ENCODE measurements at regions not wholly inside any gene's neighbourhood (a gene's known extent, or its start where the extent isn't known, plus 50 kb on each side); places are given as distances from the start of the nearest gene placed in this dataset.

DNA sequence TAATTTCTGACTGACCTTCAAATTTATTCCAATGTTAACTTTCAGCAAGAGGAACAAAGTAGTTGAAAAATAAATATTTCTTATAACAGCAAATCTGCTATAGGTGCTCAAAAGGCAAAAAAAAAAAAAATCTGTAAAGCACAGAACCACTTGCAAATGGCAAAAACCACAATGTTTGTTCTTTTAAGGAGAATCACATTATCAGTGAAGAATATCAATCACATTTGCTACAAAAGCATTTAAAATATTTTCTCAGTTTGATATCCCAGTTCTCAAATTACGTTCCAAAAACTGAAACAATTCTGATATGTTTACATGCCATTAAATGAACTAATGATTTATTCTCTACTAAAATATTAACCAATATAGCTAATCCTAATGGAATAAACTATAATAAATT lies 163.3 kb downstream of the METTL4 start:
- Histone ChIP-seq H3K9ac (ENCODE audit: low read depth in 1 of 2, low read length in 2 of 2) (no peak overlapping the region), H3K36me3 (ENCODE audit: control insufficient read depth in 4 of 4, insufficient read depth in 3 of 4, low read depth in 1 of 4, low read length in 3 of 4) (no peaks in the 10 kb centered on the region), H3K27me3 (ENCODE audit: control insufficient read depth in 4 of 4, insufficient read depth in 4 of 4, low read length in 3 of 4) (no peaks in the 10 kb centered on the region), H3K27ac (ENCODE audit: low read depth in 1 of 2, low read length in 2 of 2) (no peak overlapping the region), H3K9me3 (ENCODE audit: control insufficient read depth in 4 of 4, low read length in 3 of 4) (no peaks in the 10 kb centered on the region), H3K4me3 (ENCODE audit: low read depth in 1 of 3, low read length in 3 of 3) (no peak overlapping the region), H3K4me1 (ENCODE audit: control insufficient read depth in 4 of 4, insufficient read depth in 4 of 4, low read length in 3 of 4) (peaks cover 0 to 5% (median 3%) of the 10 kb centered on the region in 4 donors)
- no peak for DNase-seq (ENCODE audit: low spot score)
- WGBS = 85% methylated on average over 1 of the region's 1 CpG
- TF ChIP-seq YY1 (IDR thresholded peaks at IDR 0.05) (no peak), MAX (IDR thresholded peaks at IDR 0.05) (no peak), HNF4A (conservative IDR thresholded peaks at IDR 0.05) (no peak), SP1 (IDR thresholded peaks at IDR 0.05) (no peak)

GRCh38 chr18:2409906-2410305 lies 161.4 kb downstream of the METTL4 start:
- DNase-seq (ENCODE audit: low spot score) = no peak
- Histone ChIP-seq H3K27ac (ENCODE audit: low read depth in 1 of 2, low read length in 2 of 2) (no peak overlapping the region), H3K4me3 (ENCODE audit: low read depth in 1 of 3, low read length in 3 of 3) (no peak overlapping the region), H3K36me3 (ENCODE audit: control insufficient read depth in 4 of 4, insufficient read depth in 3 of 4, low read depth in 1 of 4, low read length in 3 of 4) (no peaks in the 10 kb centered on the region), H3K9ac (ENCODE audit: low read depth in 1 of 2, low read length in 2 of 2) (no peak overlapping the region), H3K27me3 (ENCODE audit: control insufficient read depth in 4 of 4, insufficient read depth in 4 of 4, low read length in 3 of 4) (no peaks in the 10 kb centered on the region), H3K4me1 (ENCODE audit: control insufficient read depth in 4 of 4, insufficient read depth in 4 of 4, low read length in 3 of 4) (peaks cover 0 to 5% (median 3%) of the 10 kb centered on the region in 4 donors), H3K9me3 (ENCODE audit: control insufficient read depth in 4 of 4, low read length in 3 of 4) (no peaks in the 10 kb centered on the region)
- TF ChIP-seq HNF4G (IDR thresholded peaks at IDR 0.05) = no peak
- TF ChIP-seq FOXA2 (IDR thresholded peaks at IDR 0.05) = no peak
- TF ChIP-seq, protein P1, sequence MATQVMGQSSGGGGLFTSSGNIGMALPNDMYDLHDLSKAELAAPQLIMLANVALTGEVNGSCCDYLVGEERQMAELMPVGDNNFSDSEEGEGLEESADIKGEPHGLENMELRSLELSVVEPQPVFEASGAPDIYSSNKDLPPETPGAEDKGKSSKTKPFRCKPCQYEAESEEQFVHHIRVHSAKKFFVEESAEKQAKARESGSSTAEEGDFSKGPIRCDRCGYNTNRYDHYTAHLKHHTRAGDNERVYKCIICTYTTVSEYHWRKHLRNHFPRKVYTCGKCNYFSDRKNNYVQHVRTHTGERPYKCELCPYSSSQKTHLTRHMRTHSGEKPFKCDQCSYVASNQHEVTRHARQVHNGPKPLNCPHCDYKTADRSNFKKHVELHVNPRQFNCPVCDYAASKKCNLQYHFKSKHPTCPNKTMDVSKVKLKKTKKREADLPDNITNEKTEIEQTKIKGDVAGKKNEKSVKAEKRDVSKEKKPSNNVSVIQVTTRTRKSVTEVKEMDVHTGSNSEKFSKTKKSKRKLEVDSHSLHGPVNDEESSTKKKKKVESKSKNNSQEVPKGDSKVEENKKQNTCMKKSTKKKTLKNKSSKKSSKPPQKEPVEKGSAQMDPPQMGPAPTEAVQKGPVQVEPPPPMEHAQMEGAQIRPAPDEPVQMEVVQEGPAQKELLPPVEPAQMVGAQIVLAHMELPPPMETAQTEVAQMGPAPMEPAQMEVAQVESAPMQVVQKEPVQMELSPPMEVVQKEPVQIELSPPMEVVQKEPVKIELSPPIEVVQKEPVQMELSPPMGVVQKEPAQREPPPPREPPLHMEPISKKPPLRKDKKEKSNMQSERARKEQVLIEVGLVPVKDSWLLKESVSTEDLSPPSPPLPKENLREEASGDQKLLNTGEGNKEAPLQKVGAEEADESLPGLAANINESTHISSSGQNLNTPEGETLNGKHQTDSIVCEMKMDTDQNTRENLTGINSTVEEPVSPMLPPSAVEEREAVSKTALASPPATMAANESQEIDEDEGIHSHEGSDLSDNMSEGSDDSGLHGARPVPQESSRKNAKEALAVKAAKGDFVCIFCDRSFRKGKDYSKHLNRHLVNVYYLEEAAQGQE (IDR thresholded peaks at IDR 0.05) = no peak
- no peak for TF ChIP-seq EGR1 (IDR thresholded peaks at IDR 0.05; ENCODE audit: low read depth in 2 of 2)
- TF ChIP-seq HNF4A (conservative IDR thresholded peaks at IDR 0.05) = no peak
- no peak for TF ChIP-seq FOXA1 (IDR thresholded peaks at IDR 0.05)
- TF ChIP-seq CTCF (IDR thresholded peaks at IDR 0.05; ENCODE audit: low read depth, low read length, missing input control) = no peak
- no peak for TF ChIP-seq YY1 (IDR thresholded peaks at IDR 0.05)
- no peak for TF ChIP-seq TAF1 (conservative IDR thresholded peaks at IDR 0.05)
- TF ChIP-seq SP1 (IDR thresholded peaks at IDR 0.05) = no peak
- TF ChIP-seq GABPA (IDR thresholded peaks at IDR 0.05 in 1 of 2, conservative IDR thresholded peaks at IDR 0.05 in 1 of 2) = no peak
- TF ChIP-seq ZBTB33 (IDR thresholded peaks at IDR 0.05) = no peak
- 81% methylated on average over 5 of the region's 5 CpGs for WGBS
